ENCODE measurements at regions not wholly inside any gene's neighbourhood (a gene's known extent, or its start where the extent isn't known, plus 50 kb on each side); places are given as distances from the start of the nearest gene placed in this dataset.

GRCh38 chr18:22829781-22830180 lies 103.3 kb upstream of the RBBP8 start:
- no peak for TF ChIP-seq CTCF (IDR thresholded peaks at IDR 0.05)
- no peak for TF ChIP-seq PHF8 (IDR thresholded peaks at IDR 0.05; ENCODE audit: borderline replicate concordance, low read depth)
- no peak for TF ChIP-seq MYC (IDR thresholded peaks at IDR 0.05; ENCODE audit: borderline replicate concordance, low read length)
- no peak for TF ChIP-seq POLR2A (IDR thresholded peaks at IDR 0.05; ENCODE audit: low read length)
- TF ChIP-seq CBX2 (IDR thresholded peaks at IDR 0.05; ENCODE audit: borderline replicate concordance, low read depth), result no peak
- TF ChIP-seq HDAC2 (IDR thresholded peaks at IDR 0.05), result no peak
- no peak for TF ChIP-seq JUN (IDR thresholded peaks at IDR 0.05)
- TF ChIP-seq RFX5 (IDR thresholded peaks at IDR 0.05), result no peak
- TF ChIP-seq MAX (IDR thresholded peaks at IDR 0.05), result no peak
- no peak for TF ChIP-seq MAFK (IDR thresholded peaks at IDR 0.05; ENCODE audit: partially characterized antibody)
- TF ChIP-seq CHD4 (IDR thresholded peaks at IDR 0.05; ENCODE audit: borderline replicate concordance), result no peak
- TF ChIP-seq NR3C1 (IDR thresholded peaks at IDR 0.05), result no peak
